SK-N-SH treated with all-trans-retinoic acid at 6 μM for 48 hours (cell line): ENCODE measurements at regions not wholly inside any gene's neighbourhood (a gene's known extent, or its start where the extent isn't known, plus 50 kb on each side); places are given as distances from the start of the nearest gene placed in this dataset.

Source experiments
- ATAC-seq: fragments of 200-7000 bp; cut with Tn5 transposase; 3 replicates; pipeline ENCODE4 v1.9.1; 2020; ENCODE audit warnings: mild to moderate bottlenecking, moderate library complexity
- ARNTL ChIP-seq: fragments of 450-650 bp; formaldehyde crosslinking; IDR thresholded peaks from 2 replicates; pipeline ENCODE4 v1.5.0; 2020; ENCODE audit warnings: low read depth, mild to moderate bottlenecking, moderate library complexity, borderline replicate concordance
- BACH2 ChIP-seq: fragments of 250-450 bp; sonication (Bioruptor Pico); IDR thresholded peaks from 2 replicates; pipeline ENCODE4 v1.9.0; 2021; ENCODE audit warnings: mild to moderate bottlenecking, borderline replicate concordance
- CREB5 ChIP-seq: fragments of 250-450 bp; sonication (Bioruptor Pico); IDR thresholded peaks from 2 replicates; pipeline ENCODE4 v1.5.1; 2020; ENCODE audit warnings: low read depth, mild to moderate bottlenecking, moderate library complexity
- CSDC2 ChIP-seq: fragments of 250-450 bp; sonication (Bioruptor Pico); IDR thresholded peaks from 2 replicates; pipeline ENCODE4 v1.5.0; 2020; ENCODE audit warnings: mild to moderate bottlenecking, moderate library complexity
- CSRNP3 ChIP-seq: fragments of 250-450 bp; sonication (Bioruptor Pico); IDR thresholded peaks from 2 replicates; pipeline ENCODE4 v1.5.1; 2021; ENCODE audit warnings: mild to moderate bottlenecking, moderate library complexity
- ESRRG ChIP-seq: fragments of 250-450 bp; sonication (Bioruptor Pico); IDR thresholded peaks from 2 replicates; pipeline ENCODE4 v1.6.1; 2021; ENCODE audit warnings: mild to moderate bottlenecking
- GLIS3 ChIP-seq: fragments of 250-450 bp; sonication (Bioruptor Pico); IDR thresholded peaks from 2 replicates; pipeline ENCODE4 v1.5.0; 2020; ENCODE audit warnings: mild to moderate bottlenecking, moderate library complexity
- ISL1 ChIP-seq: fragments of 250-450 bp; sonication (Bioruptor Pico); IDR thresholded peaks from 2 replicates; pipeline ENCODE4 v2.1.2; 2022; ENCODE audit warnings: mild to moderate bottlenecking, moderate library complexity
- OSR1 ChIP-seq: fragments of 250-450 bp; sonication (Bioruptor Pico); IDR thresholded peaks from 2 replicates; pipeline ENCODE4 v1.8.0; 2022; ENCODE audit warnings: moderate library complexity, mild to moderate bottlenecking, inconsistent platforms
- PATZ1 ChIP-seq: fragments of 250-450 bp; sonication (Bioruptor Pico); IDR thresholded peaks from 2 replicates; pipeline ENCODE4 v1.8.0; 2020; ENCODE audit warnings: mild to moderate bottlenecking, moderate library complexity, borderline replicate concordance
- PPARA ChIP-seq: fragments of 250-450 bp; sonication (Bioruptor Pico); IDR thresholded peaks from 2 replicates; pipeline ENCODE4 v1.5.0; 2020; ENCODE audit warnings: mild to moderate bottlenecking, borderline replicate concordance
- RARB ChIP-seq: fragments of 250-450 bp; sonication (Bioruptor Pico); IDR thresholded peaks from 2 replicates; pipeline ENCODE4 v1.8.0; 2021; ENCODE audit warnings: mild to moderate bottlenecking, moderate library complexity
- SNAI2 ChIP-seq: fragments of 250-450 bp; sonication (Bioruptor Pico); IDR thresholded peaks from 2 replicates; pipeline ENCODE4 v1.5.0; 2020; ENCODE audit warnings: mild to moderate bottlenecking, moderate library complexity
- TCF4 ChIP-seq: fragments of 250-450 bp; sonication (Bioruptor Pico); IDR thresholded peaks from 2 replicates; pipeline ENCODE4 v1.8.0; 2021; ENCODE audit warnings: mild to moderate bottlenecking, moderate library complexity, borderline replicate concordance
- TOX ChIP-seq: fragments of 250-450 bp; sonication (Bioruptor Pico); IDR thresholded peaks from 2 replicates; pipeline ENCODE4 v1.8.0; 2021; ENCODE audit warnings: mild to moderate bottlenecking, moderate library complexity, borderline replicate concordance
- TSHZ2 ChIP-seq: fragments of 250-450 bp; sonication (Bioruptor Pico); IDR thresholded peaks from 2 replicates; pipeline ENCODE4 v1.5.0; 2020; ENCODE audit warnings: mild to moderate bottlenecking, moderate library complexity
- ZC3H10 ChIP-seq: fragments of 250-450 bp; sonication (Bioruptor Pico); IDR thresholded peaks from 2 replicates; pipeline ENCODE4 v1.5.1; 2021; ENCODE audit warnings: mild to moderate bottlenecking, moderate library complexity
- ZFP3 ChIP-seq: fragments of 250-450 bp; sonication (Bioruptor Pico); IDR thresholded peaks from 2 replicates; pipeline ENCODE4 v1.5.0; 2020; ENCODE audit warnings: mild to moderate bottlenecking, moderate library complexity
- ZFP30 ChIP-seq: fragments of 450-650 bp; formaldehyde crosslinking; IDR thresholded peaks from 2 replicates; pipeline ENCODE4 v1.5.0; 2022; ENCODE audit warnings: mild to moderate bottlenecking, moderate library complexity
- ZNF565 ChIP-seq: fragments of 450-650 bp; formaldehyde crosslinking; conservative IDR thresholded peaks from 2 replicates; pipeline ENCODE4 v1.5.0; 2020; ENCODE audit warnings: low read depth, mild to moderate bottlenecking, moderate library complexity
- ZNF70 ChIP-seq: fragments of 450-650 bp; formaldehyde crosslinking; IDR thresholded peaks from 2 replicates; pipeline ENCODE4 v1.5.0; 2020; ENCODE audit warnings: mild to moderate bottlenecking, moderate library complexity
- ZNF8 ChIP-seq: fragments of 450-650 bp; formaldehyde crosslinking; IDR thresholded peaks from 2 replicates; pipeline ENCODE4 v1.5.0; 2020; ENCODE audit warnings: mild to moderate bottlenecking, moderate library complexity

GRCh38 chr5:2101685-2102084 lies 219.0 kb upstream of the IRX4 start:
- TF ChIP-seq TSHZ2 (CRISPR knock-in tag) (no peak), GLIS3 (CRISPR knock-in tag) (no peak), CSDC2 (CRISPR knock-in tag) (no peak)
- no peak for ATAC-seq

- TF ChIP-seq ZC3H10 (CRISPR knock-in tag): no peak
- TF ChIP-seq CSDC2 (CRISPR knock-in tag): no peak
- TF ChIP-seq CSRNP3: no peak
- TF ChIP-seq TCF4 (CRISPR knock-in tag): no peak
- no peak for TF ChIP-seq ARNTL (CRISPR knock-in tag)
- no peak for TF ChIP-seq PATZ1
- TF ChIP-seq ISL1 (CRISPR knock-in tag): no peak
- no peak for TF ChIP-seq PPARA (CRISPR knock-in tag)
- TF ChIP-seq RARB: no peak
- TF ChIP-seq ZFP3 (CRISPR knock-in tag): no peak
- no peak for TF ChIP-seq BACH2 (CRISPR knock-in tag)
- TF ChIP-seq SNAI2 (CRISPR knock-in tag): no peak
- no peak for TF ChIP-seq TOX (CRISPR knock-in tag)
- TF ChIP-seq ESRRG: no peak
- no peak for TF ChIP-seq ZFP30
- TF ChIP-seq ZNF8: no peak
- no peak for TF ChIP-seq GLIS3 (CRISPR knock-in tag)
- TF ChIP-seq TSHZ2 (CRISPR knock-in tag): no peak
- no peak for ATAC-seq
Measured at GRCh38 chr5:2096887-2097505, 214.3 kb upstream of the IRX4 start.

- no peak for ATAC-seq
- TF ChIP-seq ZFP3 (CRISPR knock-in tag): no peak
- no peak for TF ChIP-seq CSDC2 (CRISPR knock-in tag)
- no peak for TF ChIP-seq BACH2 (CRISPR knock-in tag)
- TF ChIP-seq TCF4 (CRISPR knock-in tag): no peak
- no peak for TF ChIP-seq SNAI2 (CRISPR knock-in tag)
- TF ChIP-seq PPARA (CRISPR knock-in tag): no peak
- no peak for TF ChIP-seq TOX (CRISPR knock-in tag)
- TF ChIP-seq RARB: no peak
- no peak for TF ChIP-seq ZC3H10 (CRISPR knock-in tag)
- TF ChIP-seq ARNTL (CRISPR knock-in tag): no peak
- TF ChIP-seq OSR1 (CRISPR knock-in tag): no peak
- no peak for TF ChIP-seq TSHZ2 (CRISPR knock-in tag)
- no peak for TF ChIP-seq CSRNP3
- TF ChIP-seq ZNF565 (CRISPR knock-in tag): no peak
- TF ChIP-seq ZNF70 (CRISPR knock-in tag): no peak
- no peak for TF ChIP-seq CREB5 (CRISPR knock-in tag)
Measured at GRCh38 chr5:2095011-2095410, 212.3 kb upstream of the IRX4 start.
